ENCODE measurements at regions not wholly inside any gene's neighbourhood (a gene's known extent, or its start where the extent isn't known, plus 50 kb on each side); places are given as distances from the start of the nearest gene placed in this dataset.

DNA sequence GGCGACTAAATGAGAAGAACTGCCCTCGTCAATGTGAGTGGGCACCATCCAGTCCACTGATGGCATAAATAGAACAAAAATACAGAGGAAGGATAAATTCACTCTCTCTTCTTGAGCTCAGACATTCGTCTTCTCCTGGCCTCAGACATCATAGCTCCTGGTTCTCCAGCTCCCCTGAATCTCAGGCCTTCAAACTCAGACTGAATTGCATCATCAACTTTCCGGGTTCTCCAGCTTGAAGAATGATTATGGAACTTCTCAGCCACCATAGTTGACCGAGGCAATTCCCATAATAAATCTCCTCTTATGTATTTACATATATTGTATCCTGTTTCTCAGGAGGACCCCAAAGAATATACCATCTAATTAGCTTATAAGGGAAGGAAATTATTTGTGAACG is 55.0 kb upstream of the FNDC3A start:
- no peak overlapping the region for H3K4me3 ChIP-seq (ENCODE audit: low read length)
- ATAC-seq (no peak), DNase-seq (no peak)
- H3K4me2 ChIP-seq (ENCODE audit: low read length), result no peak overlapping the region
- no peaks in the 10 kb centered on the region for H3K27me3 ChIP-seq (ENCODE audit: low read length)
- H3F3A ChIP-seq (ENCODE audit: low read length, unreplicated experiment), result no peaks in the 10 kb centered on the region
- intact Hi-C loops (cut with micrococcal nuclease), result no loop called here
- H3K4me1 ChIP-seq (ENCODE audit: insufficient read depth, low read length), result no peaks in the 10 kb centered on the region
- no peaks in the 10 kb centered on the region for H4K20me1 ChIP-seq (ENCODE audit: low read length)
- no TSS peak for BruUV-seq (replicated peaks)
- no peak overlapping the region for H3K27ac ChIP-seq (ENCODE audit: low read length)
- no peak overlapping the region for H3K9ac ChIP-seq (ENCODE audit: low read length)
- CTCF ChIA-PET, result no interaction called here
- no peak overlapping the region for H2AFZ ChIP-seq (ENCODE audit: low read length)
- no peaks in the 10 kb centered on the region for H3K9me3 ChIP-seq (ENCODE audit: low read length)
- no peaks in the 10 kb centered on the region for H3K79me2 ChIP-seq (ENCODE audit: low read length)
- no peaks in the 10 kb centered on the region for H3K9me2 ChIP-seq (replicated peaks; ENCODE audit: low read length)
- TF ChIP-seq EZH2phosphoT487 (IDR thresholded peaks at IDR 0.05; ENCODE audit: borderline replicate concordance, low read length) (no peak), EZH2 (IDR thresholded peaks at IDR 0.05; ENCODE audit: low read length, unreplicated experiment) (no peak)
- TF ChIP-seq, protein P1, sequence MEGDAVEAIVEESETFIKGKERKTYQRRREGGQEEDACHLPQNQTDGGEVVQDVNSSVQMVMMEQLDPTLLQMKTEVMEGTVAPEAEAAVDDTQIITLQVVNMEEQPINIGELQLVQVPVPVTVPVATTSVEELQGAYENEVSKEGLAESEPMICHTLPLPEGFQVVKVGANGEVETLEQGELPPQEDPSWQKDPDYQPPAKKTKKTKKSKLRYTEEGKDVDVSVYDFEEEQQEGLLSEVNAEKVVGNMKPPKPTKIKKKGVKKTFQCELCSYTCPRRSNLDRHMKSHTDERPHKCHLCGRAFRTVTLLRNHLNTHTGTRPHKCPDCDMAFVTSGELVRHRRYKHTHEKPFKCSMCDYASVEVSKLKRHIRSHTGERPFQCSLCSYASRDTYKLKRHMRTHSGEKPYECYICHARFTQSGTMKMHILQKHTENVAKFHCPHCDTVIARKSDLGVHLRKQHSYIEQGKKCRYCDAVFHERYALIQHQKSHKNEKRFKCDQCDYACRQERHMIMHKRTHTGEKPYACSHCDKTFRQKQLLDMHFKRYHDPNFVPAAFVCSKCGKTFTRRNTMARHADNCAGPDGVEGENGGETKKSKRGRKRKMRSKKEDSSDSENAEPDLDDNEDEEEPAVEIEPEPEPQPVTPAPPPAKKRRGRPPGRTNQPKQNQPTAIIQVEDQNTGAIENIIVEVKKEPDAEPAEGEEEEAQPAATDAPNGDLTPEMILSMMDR (conservative IDR thresholded peaks at IDR 0.05; ENCODE audit: low read depth, low read length), result no peak
- POLR2A ChIA-PET (ENCODE audit: unreplicated experiment), result no interaction called here
- H3K36me3 ChIP-seq (ENCODE audit: low read depth, low read length), result no peaks in the 10 kb centered on the region

DNA sequence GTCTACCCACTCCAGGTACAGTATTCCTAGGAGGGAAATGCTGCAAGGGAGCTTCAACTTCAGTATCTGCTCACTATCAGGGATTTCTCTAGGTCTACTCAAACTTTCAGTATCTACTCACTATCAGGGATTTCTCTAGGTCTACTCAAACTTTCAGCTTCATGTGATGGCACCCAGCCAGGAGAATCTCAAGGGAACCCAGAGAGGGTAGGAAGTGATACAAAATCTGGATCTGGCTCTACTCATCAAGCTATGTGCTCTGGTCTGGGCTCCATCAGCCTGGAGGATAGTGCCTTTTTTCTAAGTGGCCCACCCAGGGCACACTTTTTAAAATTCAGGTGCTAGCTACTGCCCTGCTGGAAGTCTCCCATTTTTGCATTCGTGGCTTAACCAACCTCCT is 52.3 kb upstream of the FNDC3A start:
- no peaks in the 10 kb centered on the region for H3K9me3 ChIP-seq (ENCODE audit: low read length)
- ATAC-seq (no peak), DNase-seq (no peak)
- TF ChIP-seq EZH2phosphoT487 (IDR thresholded peaks at IDR 0.05; ENCODE audit: borderline replicate concordance, low read length) (no peak), EZH2 (IDR thresholded peaks at IDR 0.05; ENCODE audit: low read length, unreplicated experiment) (no peak)
- no peak overlapping the region for H2AFZ ChIP-seq (ENCODE audit: low read length)
- ChIA-PET POLR2A (ENCODE audit: unreplicated experiment) (no interaction called here), CTCF (no interaction called here)
- no peaks in the 10 kb centered on the region for H3K27me3 ChIP-seq (ENCODE audit: low read length)
- no peak overlapping the region for H3K4me2 ChIP-seq (ENCODE audit: low read length)
- no peaks in the 10 kb centered on the region for H3F3A ChIP-seq (ENCODE audit: low read length, unreplicated experiment)
- no peaks in the 10 kb centered on the region for H3K4me1 ChIP-seq (ENCODE audit: insufficient read depth, low read length)
- intact Hi-C loops (cut with micrococcal nuclease), result no loop called here
- no TSS peak for BruUV-seq (replicated peaks)
- H3K4me3 ChIP-seq (ENCODE audit: low read length), result no peak overlapping the region
- H3K9ac ChIP-seq (ENCODE audit: low read length), result no peak overlapping the region
- no peaks in the 10 kb centered on the region for H3K79me2 ChIP-seq (ENCODE audit: low read length)
- H3K9me2 ChIP-seq (replicated peaks; ENCODE audit: low read length), result no peaks in the 10 kb centered on the region
- no peaks in the 10 kb centered on the region for H3K36me3 ChIP-seq (ENCODE audit: low read depth, low read length)
- no peaks in the 10 kb centered on the region for H4K20me1 ChIP-seq (ENCODE audit: low read length)
- H3K27ac ChIP-seq (ENCODE audit: low read length), result no peak overlapping the region

DNA sequence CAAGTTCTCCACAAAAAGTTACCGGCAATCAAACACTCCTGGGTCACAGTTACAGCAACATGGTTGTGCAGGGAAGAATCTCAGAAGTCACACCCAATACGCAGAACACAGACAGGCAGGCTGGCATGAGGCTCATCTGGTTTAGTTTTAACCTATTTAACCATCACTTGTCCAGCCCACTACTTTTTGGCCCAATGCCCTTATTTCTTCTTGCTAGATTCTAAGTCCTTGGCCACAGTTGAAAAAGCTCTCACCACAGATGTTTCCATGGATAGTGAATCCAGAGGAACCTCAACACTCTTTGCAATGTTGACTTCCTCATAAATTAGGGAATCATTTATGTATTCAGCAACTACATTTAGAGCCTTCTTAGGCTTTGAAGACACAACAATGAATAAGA is 50.7 kb upstream of the FNDC3A start:
- no TSS peak for BruUV-seq (replicated peaks)
- Histone ChIP-seq H3K27ac (ENCODE audit: low read length) (no peak overlapping the region), H3K79me2 (ENCODE audit: low read length) (no peaks in the 10 kb centered on the region), H3K36me3 (ENCODE audit: low read depth, low read length) (no peaks in the 10 kb centered on the region), H3K9ac (ENCODE audit: low read length) (no peak overlapping the region), H3K9me2 (replicated peaks; ENCODE audit: low read length) (no peaks in the 10 kb centered on the region), H3K27me3 (ENCODE audit: low read length) (no peaks in the 10 kb centered on the region), H3K4me2 (ENCODE audit: low read length) (no peak overlapping the region), H3K4me3 (ENCODE audit: low read length) (no peak overlapping the region), H2AFZ (ENCODE audit: low read length) (no peak overlapping the region), H3F3A (ENCODE audit: low read length, unreplicated experiment) (no peaks in the 10 kb centered on the region), H3K4me1 (ENCODE audit: insufficient read depth, low read length) (no peaks in the 10 kb centered on the region), H3K9me3 (ENCODE audit: low read length) (no peaks in the 10 kb centered on the region), H4K20me1 (ENCODE audit: low read length) (no peaks in the 10 kb centered on the region)
- ATAC-seq (no peak), DNase-seq (no peak)
- ChIA-PET POLR2A (ENCODE audit: unreplicated experiment) (no interaction called here), CTCF (no interaction called here)
- TF ChIP-seq EZH2 (IDR thresholded peaks at IDR 0.05; ENCODE audit: low read length, unreplicated experiment), result no peak
- TF ChIP-seq, protein P1 (conservative IDR thresholded peaks at IDR 0.05; ENCODE audit: low read depth, low read length), result no peak
- TF ChIP-seq EZH2phosphoT487 (IDR thresholded peaks at IDR 0.05; ENCODE audit: borderline replicate concordance, low read length), result no peak
- intact Hi-C loops (cut with micrococcal nuclease), result no loop called here
